ENCODE measurements at regions not wholly inside any gene's neighbourhood (a gene's known extent, or its start where the extent isn't known, plus 50 kb on each side); places are given as distances from the start of the nearest gene placed in this dataset.

- DNase-seq (ENCODE audit: low read depth): no peak
Observed at GRCh38 chr12:100675432-100675831, 101.9 kb downstream of the GAS2L3 start.

GRCh38 chr12:100681074-100681473 is 107.6 kb downstream of the GAS2L3 start:
- no peak for DNase-seq (ENCODE audit: low read depth)

- DNase-seq (ENCODE audit: low read depth): no peak
Observed at GRCh38 chr12:100682178-100682577, 108.7 kb downstream of the GAS2L3 start.

- no peak for DNase-seq (ENCODE audit: low read depth)
Observed at GRCh38 chr12:100687686-100688085, 106.9 kb upstream of the ANO4 start.

- DNase-seq (ENCODE audit: low read depth): no peak
Observed at GRCh38 chr12:100688451-100688864, 106.1 kb upstream of the ANO4 start.

GRCh38 chr12:100692502-100692901 is 102.1 kb upstream of the ANO4 start:
- no peak for DNase-seq (ENCODE audit: low read depth)

GRCh38 chr12:100698518-100698917 is 96.1 kb upstream of the ANO4 start:
- DNase-seq (ENCODE audit: low read depth): no peak

- DNase-seq (ENCODE audit: low read depth): no peak
Observed at GRCh38 chr12:100699209-100699608, 95.4 kb upstream of the ANO4 start.

- no peak for DNase-seq (ENCODE audit: low read depth)
Observed at GRCh38 chr12:100703337-100703736, 91.2 kb upstream of the ANO4 start.

- DNase-seq (ENCODE audit: low read depth): no peak
Observed at GRCh38 chr12:100703868-100704267, 90.7 kb upstream of the ANO4 start.

GRCh38 chr12:100706033-100706432 is 88.5 kb upstream of the ANO4 start:
- peak; percentile 69 for DNase-seq (ENCODE audit: low read depth)

GRCh38 chr12:100708591-100708990 is 86.0 kb upstream of the ANO4 start:
- no peak for DNase-seq (ENCODE audit: low read depth)

GRCh38 chr12:100715976-100716944 is 78.3 kb upstream of the ANO4 start:
- no peak for DNase-seq (ENCODE audit: low read depth)

- no peak for DNase-seq (ENCODE audit: low read depth)
Observed at GRCh38 chr12:100716945-100717732, 77.4 kb upstream of the ANO4 start.

GRCh38 chr12:100717733-100718067 is 76.9 kb upstream of the ANO4 start:
- DNase-seq (ENCODE audit: low read depth): no peak

- peak; percentile 18 for DNase-seq (ENCODE audit: low read depth)
Observed at GRCh38 chr12:100718187-100718586, 76.4 kb upstream of the ANO4 start.

GRCh38 chr12:100720016-100720654 is 74.4 kb upstream of the ANO4 start:
- no peak for DNase-seq (ENCODE audit: low read depth)

GRCh38 chr12:100721169-100721568 is 73.4 kb upstream of the ANO4 start:
- no peak for DNase-seq (ENCODE audit: low read depth)

- no peak for DNase-seq (ENCODE audit: low read depth)
Observed at GRCh38 chr12:100724071-100724470, 70.5 kb upstream of the ANO4 start.

- DNase-seq (ENCODE audit: low read depth): no peak
Observed at GRCh38 chr12:100733817-100734593, 60.6 kb upstream of the ANO4 start.

- no peak for DNase-seq (ENCODE audit: low read depth)
Observed at GRCh38 chr12:100737168-100737567, 57.4 kb upstream of the ANO4 start.

GRCh38 chr12:100738086-100738485 is 56.5 kb upstream of the ANO4 start:
- DNase-seq (ENCODE audit: low read depth): no peak

Data from GM04503 (cell line).